NCI-H82 treated with DMSO at 0.1 percent for 48 hours (cell line): ENCODE measurements at regions not wholly inside any gene's neighbourhood (a gene's known extent, or its start where the extent isn't known, plus 50 kb on each side); places are given as distances from the start of the nearest gene placed in this dataset.

Experiments used
- DNase-seq: peaks from one replicate; lab custom pipeline; 2025; ENCODE audit not compliant: unreplicated experiment; lab: John Stamatoyannopoulos, UW

DNA sequence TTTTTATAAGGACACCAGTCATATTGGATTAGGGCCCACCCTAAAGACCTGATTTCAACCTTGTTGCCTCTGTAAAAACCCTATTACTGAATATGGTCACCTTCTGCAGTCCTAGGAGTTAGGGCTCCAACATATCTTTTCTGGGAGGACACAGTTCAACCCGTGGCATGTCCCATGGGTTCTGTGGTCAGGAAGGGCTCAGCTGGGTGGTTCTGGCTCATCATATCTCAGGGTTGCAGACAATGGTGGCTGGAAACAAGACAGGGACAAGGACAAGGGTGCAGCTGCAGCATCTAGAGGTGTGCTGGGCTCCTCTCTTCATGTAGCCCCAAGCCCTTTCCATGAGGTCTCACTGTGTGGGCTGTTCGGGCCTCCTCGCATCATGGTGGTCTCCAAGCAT is 63.1 kb upstream of the FOXF1 start:
- no peak for DNase-seq

DNA sequence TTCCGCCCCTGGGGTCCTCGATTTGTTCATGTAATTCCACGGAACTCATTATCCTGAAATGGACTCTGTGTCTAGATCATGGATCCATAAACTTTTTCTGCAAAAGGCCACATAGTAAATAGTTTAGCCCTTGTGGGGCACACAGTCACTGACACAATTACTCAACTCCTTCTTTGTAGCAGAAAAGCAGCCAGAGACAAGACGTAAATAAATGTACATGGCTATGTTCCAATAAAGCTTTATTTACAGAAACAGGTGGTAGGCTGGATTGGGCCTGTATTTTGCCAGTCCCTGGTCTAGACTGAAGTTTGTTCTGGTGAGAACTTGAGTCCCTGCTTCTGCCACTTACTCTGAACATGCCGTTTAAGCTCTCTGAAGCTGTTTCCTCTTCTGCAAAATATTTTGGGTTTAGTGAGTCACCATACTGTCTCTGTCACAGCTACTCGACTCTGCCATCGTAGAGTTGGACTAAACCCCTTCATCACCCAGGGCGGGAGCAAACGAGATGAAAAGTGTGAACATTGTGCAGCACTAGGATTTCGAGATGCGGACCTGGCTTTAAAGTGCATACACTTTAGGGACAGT is 61.9 kb upstream of the FOXF1 start:
- no peak for DNase-seq

- DNase-seq: no peak
Measured at GRCh38 chr16:86449446-86450095, 60.8 kb upstream of the FOXF1 start.

DNA sequence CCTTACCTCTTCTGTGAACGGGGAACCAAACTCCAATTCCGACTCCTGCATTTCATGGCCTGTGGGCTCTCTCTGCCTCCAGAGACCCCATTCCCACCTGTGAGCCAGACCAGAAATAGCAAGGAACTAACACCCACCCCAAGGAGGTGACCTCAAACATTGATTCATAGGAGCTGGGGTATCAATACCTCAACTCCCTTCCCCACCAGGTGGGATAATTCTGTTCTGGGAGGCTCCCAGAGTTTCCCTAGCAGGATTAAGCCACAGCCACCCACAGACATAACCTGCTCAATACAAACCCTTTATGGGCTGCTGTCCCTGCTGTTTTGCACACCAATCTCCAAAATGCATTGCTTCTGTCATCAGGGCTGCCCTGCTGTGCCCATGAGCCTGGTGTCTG is 59.6 kb upstream of the FOXF1 start:
- DNase-seq: no peak

DNA sequence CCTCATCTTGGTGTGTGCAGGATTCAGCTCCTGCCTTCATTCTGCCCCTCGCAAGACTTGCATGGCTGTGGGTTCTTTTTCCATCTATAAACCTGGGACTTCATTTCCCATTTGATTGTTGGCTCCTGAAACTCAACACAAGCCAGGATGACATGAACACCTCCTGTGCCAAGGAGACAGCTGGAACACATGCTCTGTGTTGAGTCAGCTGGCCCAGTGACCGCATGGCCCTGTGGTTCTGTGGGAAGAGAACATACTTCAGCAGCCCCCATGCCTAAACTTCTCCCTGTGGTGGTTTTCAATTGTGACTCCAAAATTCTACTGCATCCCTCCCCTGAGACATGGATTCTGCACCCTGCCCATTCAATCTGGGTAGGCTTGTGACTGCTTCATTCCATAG is 57.9 kb upstream of the FOXF1 start:
- DNase-seq: no peak

GRCh38 chr16:86455116-86455515 is 55.2 kb upstream of the FOXF1 start:
- no peak for DNase-seq

DNA sequence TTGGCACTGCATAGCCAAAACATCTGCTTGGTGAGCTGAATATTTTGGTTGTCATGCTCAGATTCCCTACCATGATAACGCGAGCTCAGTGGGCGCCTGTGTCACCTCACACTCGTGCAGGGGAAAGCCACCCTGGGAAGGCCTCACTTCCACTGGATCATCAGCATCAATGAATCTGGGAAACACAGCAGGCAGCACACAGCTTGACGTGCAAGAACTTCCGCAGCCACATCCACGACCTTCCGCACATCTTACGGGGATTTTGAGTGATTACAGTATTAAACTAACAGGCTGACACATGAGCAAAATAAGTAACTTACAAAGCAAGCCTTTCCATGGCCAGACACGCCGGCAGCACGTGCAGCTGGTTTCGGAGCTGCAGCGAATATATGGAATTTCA is 54.7 kb upstream of the FOXF1 start:
- DNase-seq: no peak

DNA sequence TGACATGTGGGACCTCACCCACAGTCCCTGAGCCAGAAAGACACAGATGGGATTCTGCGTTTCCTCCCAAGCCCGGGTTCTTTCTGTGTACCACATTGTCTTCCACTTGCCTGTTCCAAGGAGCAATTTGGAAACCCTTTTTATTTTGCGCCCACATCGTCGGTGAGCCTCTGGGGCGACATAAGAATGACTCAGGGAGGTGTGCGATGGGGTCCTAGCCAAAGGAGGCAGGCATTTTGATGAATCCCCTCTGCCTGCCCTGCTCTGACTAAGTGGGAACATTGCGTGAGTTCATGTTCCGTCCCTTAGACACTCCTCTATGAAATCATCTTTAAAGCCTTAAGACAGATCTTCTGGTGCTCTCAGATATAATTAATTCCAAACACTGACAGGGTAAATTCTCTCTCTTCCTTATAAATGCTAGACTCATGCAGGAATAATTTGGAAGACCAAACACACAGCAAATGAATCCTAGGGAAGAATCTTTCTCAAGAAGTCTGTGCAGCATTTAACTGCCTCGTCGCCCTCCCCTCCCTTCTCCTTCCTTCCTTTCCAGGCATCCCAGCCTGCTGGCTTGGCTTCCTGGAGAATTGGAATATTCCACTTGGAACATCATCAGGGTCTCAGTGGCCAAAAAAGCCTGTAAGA is 52.7 kb upstream of the FOXF1 start:
- no peak for DNase-seq

DNA sequence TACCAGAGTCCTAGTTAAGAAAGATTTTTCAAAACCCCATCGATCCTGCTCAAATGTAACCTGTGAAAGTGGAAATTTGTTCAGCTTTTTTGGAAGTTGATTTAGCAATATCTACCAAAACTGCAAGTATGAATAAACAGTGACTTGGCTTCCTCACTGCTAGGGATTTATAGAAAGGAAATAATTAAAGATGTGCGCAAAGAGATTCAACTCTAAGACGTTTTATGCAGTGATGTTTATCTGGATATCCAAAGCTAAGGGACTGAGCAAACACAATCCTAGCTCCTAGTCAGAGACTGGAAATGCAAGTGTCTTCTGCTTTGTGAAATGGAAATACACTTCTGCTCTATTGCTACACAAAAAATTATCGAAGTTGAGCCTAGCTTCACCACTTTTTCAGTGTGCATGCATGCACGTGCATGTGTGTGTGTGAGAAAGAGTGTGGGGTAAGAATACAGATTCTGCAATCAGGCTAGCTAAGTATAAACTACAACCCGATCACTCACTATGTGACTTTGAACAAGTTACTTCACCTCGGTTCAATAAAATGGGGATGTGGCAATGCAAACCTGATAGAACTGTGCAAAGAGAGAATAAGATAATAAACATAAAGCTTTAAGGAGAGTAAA is 52.1 kb upstream of the FOXF1 start:
- DNase-seq: no peak

DNA sequence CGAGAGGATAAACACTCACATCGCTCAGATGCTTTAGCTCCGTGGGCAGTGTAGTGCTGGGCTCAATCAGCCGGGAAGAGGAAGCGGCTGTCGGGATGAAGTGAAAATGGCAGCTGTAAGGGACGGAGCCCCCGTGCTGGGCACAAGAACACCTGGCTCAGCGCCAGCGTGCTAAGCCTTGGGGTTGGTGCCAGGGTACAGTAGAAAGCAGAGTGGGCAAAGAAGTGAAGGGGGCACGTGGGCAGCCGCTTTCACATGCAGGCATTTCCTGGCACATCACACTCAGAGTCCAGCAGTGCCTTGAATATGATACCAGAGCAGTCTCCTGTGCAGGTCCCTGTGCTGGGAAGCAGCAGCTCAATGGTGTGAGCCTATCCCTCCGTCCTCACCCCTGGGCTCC is 51.1 kb upstream of the FOXF1 start:
- no peak for DNase-seq
